PFSK-1 (cell line): ENCODE measurements at regions not wholly inside any gene's neighbourhood (a gene's known extent, or its start where the extent isn't known, plus 50 kb on each side); places are given as distances from the start of the nearest gene placed in this dataset.

Experiments
- FOXP2 ChIP-seq: optimal IDR thresholded peaks from 2 replicates; pipeline ENCODE3; 2011; ENCODE audit warnings: borderline replicate concordance, control low read depth, inconsistent platforms; ENCODE audit not compliant: insufficient read depth; ENCODE audit errors: extremely low read length, extremely low read depth
- POLR2AphosphoS5 ChIP-seq: IDR thresholded peaks from 2 replicates; pipeline ENCODE4 v1.6.1; 2012; ENCODE audit warnings: low read depth, mild to moderate bottlenecking, control low read depth, low read length, moderate library complexity
- REST ChIP-seq, 2 experiments: IDR thresholded peaks; 2 replicates each; pipeline versions ENCODE4 v1.6.1 to v1.8.0; 2011 to 2012; ENCODE audit warnings: low read depth in 2 of 2, low read length in 2 of 2, control low read depth in 1 of 2, inconsistent platforms in 1 of 2, mild to moderate bottlenecking in 1 of 2, moderate library complexity in 1 of 2; ENCODE audit not compliant: insufficient read depth in 1 of 2
- SIN3A ChIP-seq: IDR thresholded peaks from 2 replicates; pipeline ENCODE4 v1.6.1; 2012; ENCODE audit warnings: mild to moderate bottlenecking, low read length, moderate library complexity, borderline replicate concordance; ENCODE audit not compliant: insufficient read depth
- TAF1 ChIP-seq: IDR thresholded peaks from 2 replicates; pipeline ENCODE4 v1.6.1; 2012; ENCODE audit warnings: low read length, control low read depth, borderline replicate concordance; ENCODE audit not compliant: insufficient read depth

GRCh38 chr10:111556666-111557065, 479.8 kb downstream of the ADRA2A start:
- no peak for TF ChIP-seq SIN3A

- TF ChIP-seq TAF1: no peak
- no peak for TF ChIP-seq REST (IDR thresholded peaks at IDR 0.05; ENCODE audit: insufficient read depth in 1 of 2, low read depth in 2 of 2, low read length in 2 of 2)
- TF ChIP-seq POLR2AphosphoS5: no peak
- no peak for TF ChIP-seq SIN3A
- no peak for TF ChIP-seq FOXP2
These were observed 481.4 kb downstream of the ADRA2A start for GRCh38 chr10:111558211-111558610.

- TF ChIP-seq POLR2AphosphoS5 (no peak), FOXP2 (no peak)
These were observed 483.2 kb downstream of the ADRA2A start for GRCh38 chr10:111560027-111560426.

- no peak for TF ChIP-seq SIN3A
- TF ChIP-seq REST (IDR thresholded peaks at IDR 0.05; ENCODE audit: insufficient read depth in 1 of 2, low read depth in 2 of 2, low read length in 2 of 2): no peak
- no peak for TF ChIP-seq FOXP2
- no peak for TF ChIP-seq TAF1
- TF ChIP-seq POLR2AphosphoS5: no peak
These were observed 484.3 kb downstream of the ADRA2A start for GRCh38 chr10:111561124-111561523.

- TF ChIP-seq FOXP2 (no peak), TAF1 (no peak), POLR2AphosphoS5 (no peak), REST (IDR thresholded peaks at IDR 0.05; ENCODE audit: insufficient read depth in 1 of 2, low read depth in 2 of 2, low read length in 2 of 2) (no peak)
These were observed 488.7 kb downstream of the ADRA2A start for GRCh38 chr10:111565542-111565941.

GRCh38 chr10:111578076-111578475, 501.2 kb downstream of the ADRA2A start:
- TF ChIP-seq FOXP2: no peak
- TF ChIP-seq TAF1: no peak

- TF ChIP-seq POLR2AphosphoS5: no peak
- no peak for TF ChIP-seq FOXP2
- no peak for TF ChIP-seq TAF1
- no peak for TF ChIP-seq SIN3A
- TF ChIP-seq REST (IDR thresholded peaks at IDR 0.05; ENCODE audit: insufficient read depth in 1 of 2, low read depth in 2 of 2, low read length in 2 of 2): no peak
These were observed 502.6 kb downstream of the ADRA2A start for GRCh38 chr10:111579473-111579872.
